Panc1 (cell line): ENCODE measurements at regions not wholly inside any gene's neighbourhood (a gene's known extent, or its start where the extent isn't known, plus 50 kb on each side); places are given as distances from the start of the nearest gene placed in this dataset.

Experiments
- ATAC-seq: fragments of 200-7000 bp; cut with Tn5 transposase; 2 replicates; pipeline ENCODE4 v1.9.1; 2020; ENCODE audit warnings: mild to moderate bottlenecking, moderate library complexity
- BruUV-seq: library from RNA; stranded (reverse); fragments of 400-500 nt; replicated peaks from 2 replicates; lab custom pipeline; 2021; lab: Mats Ljungman, UMichigan
- CTCF ChIA-PET: fragments of 300-600 bp; sonication (Branson Sonifier 250); formaldehyde crosslinking; loops from one replicate; lab custom pipeline; 2022; ENCODE audit warnings: antibody characterized with exemption; lab: Charles Lee
- POLR2A ChIA-PET: fragments of 300-600 bp; sonication (Branson Sonifier 250); formaldehyde crosslinking; loops from one replicate; lab custom pipeline; 2022; ENCODE audit warnings: antibody characterized with exemption; lab: Charles Lee
- DNase-seq: peaks from one replicate; pipeline ENCODE4 v3.0.0-alpha.2; 2010; ENCODE audit warnings: low read depth, low spot score
- H3K27ac ChIP-seq: 2 replicates; pipeline ENCODE4 v1.5.1; 2011; ENCODE audit warnings: mild to moderate bottlenecking, low read length, inconsistent platforms
- H3K27me3 ChIP-seq: fragments of 200-500 bp; sonication (Bioruptor generic); 2 replicates; pipeline ENCODE4 v1.6.0; 2014; ENCODE audit warnings: low read length, inconsistent platforms; ENCODE audit not compliant: control insufficient read depth, insufficient read depth
- H3K36me3 ChIP-seq: fragments of 200-500 bp; sonication (Bioruptor generic); 2 replicates; pipeline ENCODE4 v1.5.1; 2014; ENCODE audit warnings: inconsistent platforms, mild to moderate bottlenecking, low read length, moderate library complexity; ENCODE audit not compliant: control insufficient read depth, insufficient read depth
- H3K4me1 ChIP-seq: 2 replicates; pipeline ENCODE4 v1.5.1; 2011; ENCODE audit warnings: inconsistent platforms, mild to moderate bottlenecking, low read length, moderate library complexity; ENCODE audit not compliant: control insufficient read depth, insufficient read depth
- H3K4me3 ChIP-seq, 2 experiments: 2 replicates each; pipeline ENCODE4 v1.5.1; 2011 to 2012; ENCODE audit warnings: low read depth in 2 of 2, low read length in 2 of 2, mild to moderate bottlenecking in 2 of 2, inconsistent platforms in 1 of 2, moderate library complexity in 1 of 2
- H3K9me3 ChIP-seq: fragments of 200-500 bp; sonication (Bioruptor generic); 2 replicates; pipeline ENCODE4 v1.5.1; 2014; ENCODE audit warnings: low read depth, mild to moderate bottlenecking, inconsistent platforms, low read length, moderate library complexity; ENCODE audit not compliant: control insufficient read depth, insufficient read depth
- POLR2AphosphoS5 ChIP-seq: IDR thresholded peaks from 2 replicates; pipeline ENCODE4 v1.6.1; 2012; ENCODE audit warnings: mild to moderate bottlenecking, low read depth, low read length, moderate library complexity
- SIN3A ChIP-seq: IDR thresholded peaks from 2 replicates; pipeline ENCODE4 v1.6.1; 2012; ENCODE audit warnings: low read depth, mild to moderate bottlenecking, low read length, moderate library complexity, borderline replicate concordance; ENCODE audit not compliant: insufficient read depth
- TCF7L2 ChIP-seq: IDR thresholded peaks from 2 replicates; pipeline ENCODE4 v1.6.1; 2011; ENCODE audit warnings: mild to moderate bottlenecking, low read depth, low read length, inconsistent platforms
- in situ Hi-C: cut with HindIII; loops from 2 replicates; pipeline ENCODE4 v1.10.0; 2016; ENCODE audit warnings: low sequenced_read_pairs, low pct_unique_long_range_greater_than_20kb
- intact Hi-C: fragments of 100-400 bp; cut with micrococcal nuclease; formaldehyde crosslinking; loops from one replicate; pipeline ENCODE4 v1.10.0; 2022; ENCODE audit not compliant: unreplicated experiment
- TF ChIP-seq, protein P1 (sequence below), 2 experiments: IDR thresholded peaks; 2 replicates each; pipeline ENCODE4 v1.6.1; 2011 to 2012; ENCODE audit warnings: low read depth in 2 of 2, control low read depth in 1 of 2, low read length in 1 of 2, mild to moderate bottlenecking in 1 of 2, moderate library complexity in 1 of 2; ENCODE audit not compliant: insufficient read depth in 1 of 2
- TF ChIP-seq, protein P2 (sequence below): fragments of 450-650 bp; IDR thresholded peaks from 2 replicates; pipeline ENCODE4 v1.5.1; 2017; ENCODE audit warnings: mild to moderate bottlenecking

DNA sequence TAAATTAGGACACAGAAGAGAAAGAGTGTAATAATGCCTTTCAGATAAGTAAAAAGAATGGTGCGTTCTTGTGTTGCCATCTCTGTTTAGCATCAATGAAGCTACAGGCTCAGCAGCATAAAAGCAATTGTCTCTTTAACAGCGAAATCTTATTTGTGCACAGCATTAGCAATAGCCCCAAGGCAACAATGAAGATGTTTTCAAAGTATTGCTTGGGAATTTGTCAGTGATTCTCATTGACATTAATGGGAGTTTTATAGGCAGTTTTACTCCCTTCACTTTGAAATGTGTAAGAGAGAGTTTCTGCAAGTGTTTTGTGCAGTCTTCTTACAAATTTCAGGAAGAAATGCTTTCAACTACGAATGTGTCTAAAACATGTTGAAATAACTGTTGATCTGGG, 633.0 kb downstream of the TLL1 start:
- CTCF ChIA-PET = no interaction called here
- in situ Hi-C loops = no loop called here
- H3K36me3 ChIP-seq = no peaks in the 10 kb centered on the region

DNA sequence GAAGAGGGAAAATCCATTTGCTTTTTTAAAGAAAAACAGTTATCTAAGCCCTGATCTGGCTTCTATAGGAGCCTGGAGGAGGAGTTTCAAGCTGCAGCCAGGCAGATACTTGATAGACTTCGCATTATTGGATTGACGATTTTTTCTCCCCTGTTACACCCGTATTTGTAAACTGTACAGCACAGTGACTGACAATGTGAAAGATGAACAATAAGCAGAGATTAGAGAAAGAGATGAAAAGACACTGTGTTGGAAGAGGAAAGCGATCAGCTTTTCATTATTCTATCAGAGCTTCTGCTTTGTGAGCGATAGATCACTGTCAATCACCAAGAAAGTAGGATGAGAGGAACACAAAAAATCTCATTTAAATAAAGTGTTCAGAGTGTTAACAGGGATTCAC, 639.2 kb downstream of the TLL1 start:
- intact Hi-C loops (no loop called here), in situ Hi-C loops (no loop called here)
- Histone ChIP-seq H3K27ac (no peak overlapping the region), H3K4me3 (no peak overlapping the region), H3K4me1 (no peaks in the 10 kb centered on the region), H3K9me3 (no peaks in the 10 kb centered on the region), H3K36me3 (no peaks in the 10 kb centered on the region), H3K27me3 (no peaks in the 10 kb centered on the region)
- ChIA-PET POLR2A (no interaction called here), CTCF (no interaction called here)
- TF ChIP-seq POLR2AphosphoS5 (no peak), TCF7L2 (no peak)
- TF ChIP-seq, protein P1, sequence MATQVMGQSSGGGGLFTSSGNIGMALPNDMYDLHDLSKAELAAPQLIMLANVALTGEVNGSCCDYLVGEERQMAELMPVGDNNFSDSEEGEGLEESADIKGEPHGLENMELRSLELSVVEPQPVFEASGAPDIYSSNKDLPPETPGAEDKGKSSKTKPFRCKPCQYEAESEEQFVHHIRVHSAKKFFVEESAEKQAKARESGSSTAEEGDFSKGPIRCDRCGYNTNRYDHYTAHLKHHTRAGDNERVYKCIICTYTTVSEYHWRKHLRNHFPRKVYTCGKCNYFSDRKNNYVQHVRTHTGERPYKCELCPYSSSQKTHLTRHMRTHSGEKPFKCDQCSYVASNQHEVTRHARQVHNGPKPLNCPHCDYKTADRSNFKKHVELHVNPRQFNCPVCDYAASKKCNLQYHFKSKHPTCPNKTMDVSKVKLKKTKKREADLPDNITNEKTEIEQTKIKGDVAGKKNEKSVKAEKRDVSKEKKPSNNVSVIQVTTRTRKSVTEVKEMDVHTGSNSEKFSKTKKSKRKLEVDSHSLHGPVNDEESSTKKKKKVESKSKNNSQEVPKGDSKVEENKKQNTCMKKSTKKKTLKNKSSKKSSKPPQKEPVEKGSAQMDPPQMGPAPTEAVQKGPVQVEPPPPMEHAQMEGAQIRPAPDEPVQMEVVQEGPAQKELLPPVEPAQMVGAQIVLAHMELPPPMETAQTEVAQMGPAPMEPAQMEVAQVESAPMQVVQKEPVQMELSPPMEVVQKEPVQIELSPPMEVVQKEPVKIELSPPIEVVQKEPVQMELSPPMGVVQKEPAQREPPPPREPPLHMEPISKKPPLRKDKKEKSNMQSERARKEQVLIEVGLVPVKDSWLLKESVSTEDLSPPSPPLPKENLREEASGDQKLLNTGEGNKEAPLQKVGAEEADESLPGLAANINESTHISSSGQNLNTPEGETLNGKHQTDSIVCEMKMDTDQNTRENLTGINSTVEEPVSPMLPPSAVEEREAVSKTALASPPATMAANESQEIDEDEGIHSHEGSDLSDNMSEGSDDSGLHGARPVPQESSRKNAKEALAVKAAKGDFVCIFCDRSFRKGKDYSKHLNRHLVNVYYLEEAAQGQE (IDR thresholded peaks at IDR 0.05; ENCODE audit: insufficient read depth in 1 of 2, low read depth in 2 of 2, low read length in 1 of 2) = no peak
- TF ChIP-seq, protein P2, sequence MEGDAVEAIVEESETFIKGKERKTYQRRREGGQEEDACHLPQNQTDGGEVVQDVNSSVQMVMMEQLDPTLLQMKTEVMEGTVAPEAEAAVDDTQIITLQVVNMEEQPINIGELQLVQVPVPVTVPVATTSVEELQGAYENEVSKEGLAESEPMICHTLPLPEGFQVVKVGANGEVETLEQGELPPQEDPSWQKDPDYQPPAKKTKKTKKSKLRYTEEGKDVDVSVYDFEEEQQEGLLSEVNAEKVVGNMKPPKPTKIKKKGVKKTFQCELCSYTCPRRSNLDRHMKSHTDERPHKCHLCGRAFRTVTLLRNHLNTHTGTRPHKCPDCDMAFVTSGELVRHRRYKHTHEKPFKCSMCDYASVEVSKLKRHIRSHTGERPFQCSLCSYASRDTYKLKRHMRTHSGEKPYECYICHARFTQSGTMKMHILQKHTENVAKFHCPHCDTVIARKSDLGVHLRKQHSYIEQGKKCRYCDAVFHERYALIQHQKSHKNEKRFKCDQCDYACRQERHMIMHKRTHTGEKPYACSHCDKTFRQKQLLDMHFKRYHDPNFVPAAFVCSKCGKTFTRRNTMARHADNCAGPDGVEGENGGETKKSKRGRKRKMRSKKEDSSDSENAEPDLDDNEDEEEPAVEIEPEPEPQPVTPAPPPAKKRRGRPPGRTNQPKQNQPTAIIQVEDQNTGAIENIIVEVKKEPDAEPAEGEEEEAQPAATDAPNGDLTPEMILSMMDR = no peak
- DNase-seq = no peak
- BruUV-seq = no TSS peak
- no peak for ATAC-seq

More for the DNA sequence above, 633.0 kb downstream of the TLL1 start:
- no peak for TF ChIP-seq SIN3A
- TF ChIP-seq, protein P1 (IDR thresholded peaks at IDR 0.05; ENCODE audit: insufficient read depth in 1 of 2, low read depth in 2 of 2, low read length in 1 of 2) = no peak
- no peak for TF ChIP-seq TCF7L2
- no peak for TF ChIP-seq POLR2AphosphoS5
- TF ChIP-seq, protein P2 = no peak
- no TSS peak for BruUV-seq
- Histone ChIP-seq H3K27me3 (no peaks in the 10 kb centered on the region), H3K9me3 (no peaks in the 10 kb centered on the region), H3K4me3 (no peak overlapping the region), H3K27ac (no peak overlapping the region), H3K4me1 (no peaks in the 10 kb centered on the region)
- no peak for DNase-seq
- POLR2A ChIA-PET = no interaction called here
- ATAC-seq = no peak
- intact Hi-C loops = no loop called here
